Neural crest cell (in vitro differentiated cells): ENCODE measurements at regions not wholly inside any gene's neighbourhood (a gene's known extent, or its start where the extent isn't known, plus 50 kb on each side); places are given as distances from the start of the nearest gene placed in this dataset.

Source experiments
- DNase-seq: peaks from one replicate; pipeline ENCODE4 v3.0.0; 2021; ENCODE audit warnings: low read depth, mixed read lengths, low spot score
- H3K27ac Mint-ChIP-seq: one replicate; pipeline ENCODE4 v1.8.0; 2021; ENCODE audit warnings: mild to moderate bottlenecking, mixed read lengths; ENCODE audit not compliant: unreplicated experiment
- H3K27me3 Mint-ChIP-seq: 2 replicates; pipeline ENCODE4 v1.8.0; 2021; ENCODE audit warnings: low read depth, mild to moderate bottlenecking, mixed read lengths
- H3K36me3 Mint-ChIP-seq: 2 replicates; pipeline ENCODE4 v1.8.0; 2021; ENCODE audit warnings: low read depth, mild to moderate bottlenecking, mixed read lengths
- H3K4me1 Mint-ChIP-seq: 2 replicates; pipeline ENCODE4 v1.8.0; 2021; ENCODE audit warnings: mixed read lengths
- H3K4me3 Mint-ChIP-seq: one replicate; pipeline ENCODE4 v1.8.0; 2021; ENCODE audit warnings: mild to moderate bottlenecking, mixed read lengths
- H3K9me3 Mint-ChIP-seq: 2 replicates; pipeline ENCODE4 v1.8.0; 2021; ENCODE audit warnings: mixed read lengths
- CTCF ChIP-seq: fragments of 200-600 bp; sonication (generic); conservative IDR thresholded peaks from 2 replicates; pipeline ENCODE4 v1.5.0; 2021; ENCODE audit warnings: antibody characterized with exemption, mild to moderate bottlenecking

DNA sequence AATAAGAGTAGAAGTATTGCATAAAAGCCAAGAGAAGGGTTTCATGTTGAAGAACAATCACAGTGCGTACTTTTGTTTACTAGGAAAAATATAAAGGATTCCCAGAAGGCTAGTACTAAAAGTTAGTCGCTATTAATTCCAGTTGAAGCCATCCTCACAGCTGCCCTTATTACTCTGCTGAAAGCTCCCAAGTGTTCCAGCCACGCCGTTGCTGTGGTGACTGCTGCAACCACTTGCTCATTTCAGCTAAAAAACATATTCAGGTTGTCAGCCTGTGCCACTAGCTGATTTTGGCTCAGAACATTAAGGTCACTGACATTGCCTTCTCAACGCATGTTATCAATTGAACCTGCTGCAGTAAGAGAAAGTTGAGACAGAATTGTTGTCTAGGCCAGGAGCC is 87.1 kb upstream of the FNDC3A start:
- no peak for TF ChIP-seq CTCF
- DNase-seq = no peak
- Mint-ChIP-seq H3K36me3 (no peaks in the 10 kb centered on the region), H3K4me1 (no peaks in the 10 kb centered on the region), H3K9me3 (peaks cover 3% of the 10 kb centered on the region), H3K27ac (no peak overlapping the region), H3K27me3 (no peaks in the 10 kb centered on the region), H3K4me3 (no peak overlapping the region)

DNA sequence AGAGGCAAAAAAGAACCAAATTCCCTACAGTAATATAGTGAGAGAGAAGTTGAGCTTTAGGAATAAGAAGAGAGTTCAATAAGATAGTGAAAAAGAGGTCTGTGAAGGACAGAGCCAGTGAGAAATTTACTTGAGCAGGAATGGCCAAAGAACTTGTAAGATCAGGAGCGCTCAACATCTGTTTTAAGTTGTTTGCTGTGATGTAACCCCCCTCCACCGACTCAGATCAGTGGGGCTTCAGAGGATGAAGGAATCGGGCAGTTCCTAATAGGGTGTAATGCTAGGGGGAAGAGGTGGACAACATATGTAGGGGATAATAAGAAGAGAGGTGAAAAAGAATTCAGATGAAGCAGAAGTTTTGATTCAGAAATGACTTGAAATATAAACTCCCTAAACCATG is 85.3 kb upstream of the FNDC3A start:
- H3K27ac Mint-ChIP-seq = no peak overlapping the region
- H3K9me3 Mint-ChIP-seq = peaks cover 3% of the 10 kb centered on the region
- no peak for DNase-seq
- no peak for TF ChIP-seq CTCF
- H3K27me3 Mint-ChIP-seq = no peaks in the 10 kb centered on the region
- H3K36me3 Mint-ChIP-seq = no peaks in the 10 kb centered on the region
- H3K4me1 Mint-ChIP-seq = no peaks in the 10 kb centered on the region
- no peak overlapping the region for H3K4me3 Mint-ChIP-seq

- H3K4me1 Mint-ChIP-seq = no peaks in the 10 kb centered on the region
- peaks cover 3% of the 10 kb centered on the region for H3K9me3 Mint-ChIP-seq
- H3K27ac Mint-ChIP-seq = no peak overlapping the region
- H3K36me3 Mint-ChIP-seq = no peaks in the 10 kb centered on the region
- TF ChIP-seq CTCF = no peak
- no peak overlapping the region for H3K4me3 Mint-ChIP-seq
- no peak for DNase-seq
- H3K27me3 Mint-ChIP-seq = no peaks in the 10 kb centered on the region
Measured at GRCh38 chr13:48891586-48891985, 84.1 kb upstream of the FNDC3A start.

- H3K27me3 Mint-ChIP-seq = no peaks in the 10 kb centered on the region
- no peak overlapping the region for H3K4me3 Mint-ChIP-seq
- H3K4me1 Mint-ChIP-seq = no peaks in the 10 kb centered on the region
- no peak overlapping the region for H3K27ac Mint-ChIP-seq
- DNase-seq = no peak
- no peak for TF ChIP-seq CTCF
- peaks cover 3% of the 10 kb centered on the region for H3K9me3 Mint-ChIP-seq
- no peaks in the 10 kb centered on the region for H3K36me3 Mint-ChIP-seq
Measured at GRCh38 chr13:48892053-48892687, 83.5 kb upstream of the FNDC3A start.

- H3K27ac Mint-ChIP-seq = no peak overlapping the region
- no peaks in the 10 kb centered on the region for H3K36me3 Mint-ChIP-seq
Measured at GRCh38 chr13:48892688-48893075, 83.0 kb upstream of the FNDC3A start.

More at GRCh38 chr13:48892688-48893075, 83.0 kb upstream of the FNDC3A start:
- Mint-ChIP-seq H3K27me3 (no peaks in the 10 kb centered on the region), H3K9me3 (peaks cover 3% of the 10 kb centered on the region), H3K4me3 (no peak overlapping the region), H3K4me1 (no peaks in the 10 kb centered on the region)
- DNase-seq = no peak
- no peak for TF ChIP-seq CTCF
